Activated CD4-positive, alpha-beta T cell treated with anti-CD3 and anti-CD28 coated beads for 48 hours (primary cell): ENCODE measurements at regions not wholly inside any gene's neighbourhood (a gene's known extent, or its start where the extent isn't known, plus 50 kb on each side); places are given as distances from the start of the nearest gene placed in this dataset.

Experiments used
- DNase-seq: peaks from one replicate; pipeline ENCODE4 v3.0.0-alpha.2; 2020

GRCh38 chr11:29336727-29337575 is 679.9 kb downstream of the KCNA4 start:
- no peak for DNase-seq

GRCh38 chr11:29334776-29335130 is 682.1 kb downstream of the KCNA4 start:
- no peak for DNase-seq

GRCh38 chr11:29333993-29334775 is 682.6 kb downstream of the KCNA4 start:
- DNase-seq, result no peak

GRCh38 chr11:29331451-29332010 is 685.3 kb downstream of the KCNA4 start:
- no peak for DNase-seq

- no peak for DNase-seq
Observed at GRCh38 chr11:29328961-29329441, 687.8 kb downstream of the KCNA4 start.

- DNase-seq, result no peak
Observed at GRCh38 chr11:29327891-29328290, 688.9 kb downstream of the KCNA4 start.

GRCh38 chr11:29326757-29327156 is 690.1 kb downstream of the KCNA4 start:
- DNase-seq, result no peak

- DNase-seq, result no peak
Observed at GRCh38 chr11:29324328-29324727, 692.5 kb downstream of the KCNA4 start.

GRCh38 chr11:29321293-29322132 is 695.3 kb downstream of the KCNA4 start:
- no peak for DNase-seq

GRCh38 chr11:29320196-29320595 is 696.6 kb downstream of the KCNA4 start:
- DNase-seq, result no peak

GRCh38 chr11:29319210-29319609 is 697.6 kb downstream of the KCNA4 start:
- DNase-seq, result no peak

- no peak for DNase-seq
Observed at GRCh38 chr11:29318134-29318845, 698.5 kb downstream of the KCNA4 start.

- no peak for DNase-seq
Observed at GRCh38 chr11:29317694-29318093, 699.1 kb downstream of the KCNA4 start.

- no peak for DNase-seq
Observed at GRCh38 chr11:29315275-29315674, 701.6 kb downstream of the KCNA4 start.

GRCh38 chr11:29314211-29314610 is 702.6 kb downstream of the KCNA4 start:
- no peak for DNase-seq

- no peak for DNase-seq
Observed at GRCh38 chr11:29312812-29313211, 704.0 kb downstream of the KCNA4 start.

GRCh38 chr11:29310725-29311342 is 706.0 kb downstream of the KCNA4 start:
- no peak for DNase-seq

GRCh38 chr11:29309992-29310391 is 706.8 kb downstream of the KCNA4 start:
- DNase-seq, result no peak

- DNase-seq, result no peak
Observed at GRCh38 chr11:29306527-29306926, 710.3 kb downstream of the KCNA4 start.

- DNase-seq, result no peak
Observed at GRCh38 chr11:29305456-29306232, 711.2 kb downstream of the KCNA4 start.

- DNase-seq, result no peak
Observed at GRCh38 chr11:29300420-29300819, 716.4 kb downstream of the KCNA4 start.
